ENCODE measurements at regions not wholly inside any gene's neighbourhood (a gene's known extent, or its start where the extent isn't known, plus 50 kb on each side); places are given as distances from the start of the nearest gene placed in this dataset.

GRCh38 chr2:75336451-75336850, 137.1 kb upstream of the TACR1 start:
- CTCF ChIA-PET: interaction anchor here (1.2 to 1.4 kb wide), 2 partner anchors 14 to 32 kb away, joined by 3 to 4 read pairs; no protein-coding TSS in a partner anchor

GRCh38 chr2:75334076-75334475, 134.8 kb upstream of the TACR1 start:
- H3K4me2 ChIP-seq: no peak overlapping the region
- ATAC-seq (no peak), FAIRE-seq (no peak), DNase-seq (ENCODE audit: low read depth in 1 of 2, low spot score in 1 of 2) (no peak)
- POLR2A ChIA-PET: no interaction called here
- no peak overlapping the region for H3K4me3 ChIP-seq
- H3K27ac ChIP-seq: no peak overlapping the region
- CTCF ChIA-PET: interaction anchor here (1.0 to 1.3 kb wide), 2 partner anchors 10 to 366 kb away, joined by 3 to 6 read pairs; no protein-coding TSS in a partner anchor
- 64% methylated on average over 6 of the region's 6 CpGs for WGBS (ENCODE audit: missing lambda C conversion rate)
- no peaks in the 10 kb centered on the region for H3K4me1 ChIP-seq
- H3K9me3 ChIP-seq: no peaks in the 10 kb centered on the region
- TF ChIP-seq MAZ (IDR thresholded peaks at IDR 0.05; ENCODE audit: borderline replicate concordance, low read depth, low read length) (no peak), HES2 (IDR thresholded peaks at IDR 0.05) (no peak), NFE2L2 (conservative IDR thresholded peaks at IDR 0.05; ENCODE audit: low read length) (no peak), RAD21 (conservative IDR thresholded peaks at IDR 0.05 in 1 of 2, IDR thresholded peaks at IDR 0.05 in 1 of 2) (no peak), MYC (IDR thresholded peaks at IDR 0.05; ENCODE audit: borderline replicate concordance, low read length) (no peak), HMGXB4 (CRISPR knock-in tag; IDR thresholded peaks at IDR 0.05; ENCODE audit: borderline replicate concordance) (no peak), RFX5 (IDR thresholded peaks at IDR 0.05) (no peak), BHLHE40 (IDR thresholded peaks at IDR 0.05; ENCODE audit: low read depth, low read length) (no peak), CTCF (IDR thresholded peaks at IDR 0.05) (no peak), TP53 (CRISPR knock-in tag; IDR thresholded peaks at IDR 0.05) (no peak), CHD2 (IDR thresholded peaks at IDR 0.05; ENCODE audit: low read length, partially characterized antibody) (no peak), MAX (IDR thresholded peaks at IDR 0.05) (no peak), EP300 (IDR thresholded peaks at IDR 0.05) (no peak), EHF (CRISPR knock-in tag; IDR thresholded peaks at IDR 0.05) (no peak), RNF2 (IDR thresholded peaks at IDR 0.05; ENCODE audit: borderline replicate concordance, low read depth) (no peak), PHF8 (IDR thresholded peaks at IDR 0.05; ENCODE audit: borderline replicate concordance, low read depth) (no peak)

More at GRCh38 chr2:75336451-75336850, 137.1 kb upstream of the TACR1 start:
- Histone ChIP-seq H3K9me3 (no peaks in the 10 kb centered on the region), H3K4me1 (no peaks in the 10 kb centered on the region), H3K27ac (no peak overlapping the region), H3K4me3 (no peak overlapping the region), H3K4me2 (no peak overlapping the region)
- 64% methylated on average over 3 of the region's 3 CpGs for WGBS (ENCODE audit: missing lambda C conversion rate)
- ATAC-seq (no peak), DNase-seq (ENCODE audit: low read depth in 1 of 2, low spot score in 1 of 2) (no peak), FAIRE-seq (no peak)
- TF ChIP-seq EHMT2 (IDR thresholded peaks at IDR 0.05; ENCODE audit: low read depth): no peak
- TF ChIP-seq ZFP36 (IDR thresholded peaks at IDR 0.05; ENCODE audit: borderline replicate concordance, partially characterized antibody): no peak
- TF ChIP-seq POLR2A (IDR thresholded peaks at IDR 0.05; ENCODE audit: low read length): no peak
- TF ChIP-seq JUN (IDR thresholded peaks at IDR 0.05): no peak
- TF ChIP-seq TP53 (CRISPR knock-in tag; IDR thresholded peaks at IDR 0.05): no peak
- no peak for TF ChIP-seq NPAS2 (CRISPR knock-in tag; IDR thresholded peaks at IDR 0.05; ENCODE audit: borderline replicate concordance)
- no peak for TF ChIP-seq HDAC2 (IDR thresholded peaks at IDR 0.05)
- POLR2A ChIA-PET: no interaction called here
